Psoas muscle (tissue), 7 donors: ENCODE measurements at regions not wholly inside any gene's neighbourhood (a gene's known extent, or its start where the extent isn't known, plus 50 kb on each side); places are given as distances from the start of the nearest gene placed in this dataset.
"Not testable (repeated sequence)": the region's sequence is repeated elsewhere in the genome, so short reads cannot be mapped to it uniquely, and the experiment has no call there.

Experiments
- ATAC-seq, 4 donors: fragments of 200-7000 bp; cut with Tn5 transposase; one replicate each; pipeline ENCODE4 v1.9.1; 2020; ENCODE audit warnings: moderate library complexity in 3 of 4, mild to moderate bottlenecking in 2 of 4
- DNase-seq, 2 donors: peaks; one replicate each; pipeline ENCODE4 v3.0.0-alpha.2; 2020
- H3K27ac ChIP-seq: fragments of 200-600 bp; one replicate; pipeline ENCODE4 v1.8.0; 2022
- H3K27me3 ChIP-seq, 3 donors: fragments of 200-600 bp in 1 of 3; one replicate each; pipeline versions ENCODE4 v1.6.1 to v1.8.0; 2013 to 2022; ENCODE audit warnings: low read length in 2 of 3, mild to moderate bottlenecking in 2 of 3, moderate library complexity in 1 of 3; ENCODE audit not compliant: insufficient read depth in 3 of 3
- H3K36me3 ChIP-seq, 2 donors: fragments of 200-600 bp in 1 of 2; one replicate each; pipeline versions ENCODE4 v1.6.1 to v1.8.0; 2013 to 2022; ENCODE audit warnings: low read depth in 1 of 2, mild to moderate bottlenecking in 1 of 2, moderate library complexity in 1 of 2; ENCODE audit not compliant: insufficient read depth in 1 of 2
- H3K4me1 ChIP-seq: fragments of 200-600 bp; one replicate; pipeline ENCODE4 v1.8.0; 2022
- H3K4me3 ChIP-seq: fragments of 200-600 bp; one replicate; pipeline ENCODE4 v1.8.0; 2022; ENCODE audit warnings: mild to moderate bottlenecking
- H3K9me3 ChIP-seq: fragments of 200-600 bp; one replicate; pipeline ENCODE4 v1.8.0; 2022
- CTCF ChIP-seq: fragments of 200-600 bp; IDR thresholded peaks from one replicate; pipeline ENCODE4 v1.8.0; 2022; ENCODE audit warnings: antibody characterized with exemption
- WGBS, 3 donors: extraction: QIAGEN DNeasy Blood & Tissue Kit; methylation state at CpG; one replicate each; pipeline versions ENCODE4 v1.1.6 to v1.1.7; 2013; 5-methylcytosine and 5-hydroxymethylcytosine counted together
- intact Hi-C, 2 donors: fragments of 100-400 bp; cut with DNase I; formaldehyde crosslinking; loops; one replicate each; pipeline versions ENCODE4 v1.11.0 to v1.14.2; 2022
- donor health status: healthy with polysubstance abuse.
- donor health status: DM: no; HTN: no; CAD: no; lungs with moderate emphysema.
- donor health status: Bipolar disorder and iron deficiency.
- donor health status: healthy.
- donor health status: DM: yes; HTN: yes; CAD: no.
- donor health status: DM: no; HTN: no; CAD: no.
- donor health status: DM: yes; HTN: yes; CAD: no.

GRCh38 chr3:162971715-162972114, 1475.1 kb downstream of the OTOL1 start:
- no peak for ATAC-seq
- H3K9me3 ChIP-seq = no peaks in the 10 kb centered on the region
- DNase-seq = no peak
- H3K27ac ChIP-seq = no peak overlapping the region
- H3K4me3 ChIP-seq = no peak overlapping the region
- no peaks in the 10 kb centered on the region for H3K4me1 ChIP-seq
- no peak for TF ChIP-seq CTCF
- no peaks in the 10 kb centered on the region for H3K27me3 ChIP-seq
- intact Hi-C loops = no loop called here
- H3K36me3 ChIP-seq = no peaks in the 10 kb centered on the region
- 89 to 90% (median 90%) methylated on average over 2 of the region's 2 CpGs for WGBS, 3 donors

- ATAC-seq (no peak), DNase-seq (no peak)
- Histone ChIP-seq H3K4me1 (no peaks in the 10 kb centered on the region), H3K4me3 (no peak overlapping the region), H3K27me3 (no peaks in the 10 kb centered on the region), H3K36me3 (no peaks in the 10 kb centered on the region), H3K27ac (no peak overlapping the region), H3K9me3 (no peaks in the 10 kb centered on the region)
- no peak for TF ChIP-seq CTCF
- intact Hi-C loops = no loop called here
Observed at GRCh38 chr3:162973428-162973917, 1476.9 kb downstream of the OTOL1 start.

GRCh38 chr3:162978136-162978535, 1481.5 kb downstream of the OTOL1 start:
- DNase-seq (no peak), ATAC-seq (no peak)
- intact Hi-C loops = no loop called here
- Histone ChIP-seq H3K36me3 (no peaks in the 10 kb centered on the region), H3K9me3 (no peaks in the 10 kb centered on the region), H3K4me3 (no peak overlapping the region), H3K4me1 (no peaks in the 10 kb centered on the region), H3K27ac (no peak overlapping the region), H3K27me3 (no peaks in the 10 kb centered on the region)
- TF ChIP-seq CTCF = no peak
- WGBS, 3 donors = 89 to 92% (median 90%) methylated on average over 2 of the region's 2 CpGs

- intact Hi-C loops = no loop called here
- no peak overlapping the region for H3K4me3 ChIP-seq
- H3K27ac ChIP-seq = no peak overlapping the region
- DNase-seq = no peak
- H3K36me3 ChIP-seq = no peaks in the 10 kb centered on the region
- H3K9me3 ChIP-seq = no peaks in the 10 kb centered on the region
- 10 to 21% (median 21%) methylated on average over 4 of the region's 4 CpGs for whole genome bisulfite sequencing, 3 donors
- no peaks in the 10 kb centered on the region for H3K4me1 ChIP-seq
- TF ChIP-seq CTCF = no peak
- H3K27me3 ChIP-seq = no peaks in the 10 kb centered on the region
- ATAC-seq = no peak
Observed at GRCh38 chr3:162984746-162985145, 1488.1 kb downstream of the OTOL1 start.

- DNase-seq, H3K9me3 ChIP-seq, ATAC-seq, intact Hi-C loops, H3K27me3 ChIP-seq, H3K36me3 ChIP-seq, H3K4me3 ChIP-seq, H3K4me1 ChIP-seq, H3K27ac ChIP-seq: not testable (repeated sequence)
- 82 to 88% (median 87%) methylated on average over 26 to 33 of the region's 33 CpGs for WGBS, 3 donors
Observed at GRCh38 chr3:162987085-162987794, 1490.6 kb downstream of the OTOL1 start.
